Superior temporal gyrus (tissue), 1 donor: ENCODE measurements at regions not wholly inside any gene's neighbourhood (a gene's known extent, or its start where the extent isn't known, plus 50 kb on each side); places are given as distances from the start of the nearest gene placed in this dataset.

Experiments
- DNase-seq: peaks from one replicate; pipeline ENCODE4 v3.0.0-alpha.2; 2016; ENCODE audit errors: extremely low spot score

DNA sequence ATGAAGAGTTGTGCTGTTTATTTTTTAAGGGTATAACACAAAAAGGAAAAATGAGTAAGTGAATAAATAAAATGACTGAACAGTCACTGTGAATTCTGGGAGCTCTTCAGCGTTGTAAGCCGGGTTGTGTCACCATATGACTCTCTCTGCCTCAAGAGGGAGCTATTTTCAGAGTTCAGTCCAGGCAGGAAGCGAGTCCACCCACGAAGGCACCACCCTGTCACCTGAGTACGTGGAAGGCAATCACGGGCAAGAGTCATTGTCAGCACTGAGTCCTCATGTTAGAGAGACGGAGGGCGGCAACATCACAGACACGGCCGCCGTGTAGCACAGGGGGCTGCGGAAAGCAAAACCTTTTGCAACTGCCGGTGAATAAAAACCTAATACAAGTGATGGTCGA, 227.6 kb downstream of the UTP18 start:
- DNase-seq = no peak

DNA sequence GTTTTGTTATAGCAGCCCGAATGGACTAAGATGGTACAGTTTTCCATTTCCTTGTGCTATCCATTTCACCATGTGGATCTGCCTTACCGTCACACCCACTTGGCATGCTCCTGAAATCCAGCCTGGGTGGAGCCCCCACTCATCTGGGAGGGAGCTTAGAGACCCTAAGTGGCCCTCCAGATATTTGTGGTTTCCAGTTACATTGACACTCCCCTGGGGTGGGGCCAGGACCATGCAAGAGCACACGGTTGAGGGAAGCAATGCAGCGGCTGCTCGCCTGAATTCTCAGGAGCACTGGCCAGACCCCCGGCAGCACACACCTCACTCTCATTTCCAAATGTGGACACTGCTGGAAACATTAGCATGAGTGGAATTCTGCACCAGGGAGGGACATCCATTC, 231.1 kb downstream of the UTP18 start:
- DNase-seq = no peak

DNA sequence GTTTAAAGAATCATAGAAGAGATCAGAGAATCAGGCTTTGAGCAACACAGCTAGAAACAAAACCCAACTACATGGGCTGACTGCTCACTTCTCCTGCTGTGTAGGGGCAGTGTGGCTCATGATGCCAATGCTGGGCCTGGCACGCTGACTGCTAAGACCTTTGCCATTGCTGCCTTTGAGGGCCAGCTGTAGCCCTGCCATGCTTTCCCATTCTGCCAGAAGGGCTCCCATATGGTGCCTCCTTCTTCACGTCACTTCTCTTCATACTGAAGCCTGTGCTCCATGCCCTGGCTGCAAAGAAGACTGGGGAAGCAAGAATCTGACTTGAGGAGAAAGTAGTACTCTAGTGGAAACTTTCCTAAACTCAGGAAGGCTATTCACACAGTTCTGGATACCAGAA, 232.9 kb downstream of the UTP18 start:
- DNase-seq = no peak

DNA sequence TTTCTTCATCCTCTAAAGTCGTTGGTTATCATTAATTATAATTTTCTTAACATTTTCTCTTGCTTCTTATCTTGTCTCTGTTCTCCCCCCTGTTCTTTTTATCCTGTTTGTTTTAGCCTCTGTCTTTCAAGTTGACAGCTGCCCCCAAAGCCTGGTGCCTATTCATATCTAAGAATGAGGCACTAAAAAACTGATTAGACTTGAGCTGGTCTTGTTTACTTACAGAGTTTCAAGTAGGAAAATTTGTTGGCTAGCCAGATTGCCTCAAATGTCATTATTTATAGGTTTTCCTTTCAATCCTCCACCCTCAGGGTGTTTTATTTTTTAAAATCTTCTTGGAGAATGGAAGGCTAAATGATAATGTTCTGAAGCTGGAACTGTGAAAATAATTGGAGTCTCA, 236.0 kb downstream of the UTP18 start:
- no peak for DNase-seq

GRCh38 chr17:51499897-51500296, 239.6 kb downstream of the UTP18 start:
- no peak for DNase-seq

- DNase-seq = no peak
Measured at GRCh38 chr17:51500454-51500853, 240.1 kb downstream of the UTP18 start.

DNA sequence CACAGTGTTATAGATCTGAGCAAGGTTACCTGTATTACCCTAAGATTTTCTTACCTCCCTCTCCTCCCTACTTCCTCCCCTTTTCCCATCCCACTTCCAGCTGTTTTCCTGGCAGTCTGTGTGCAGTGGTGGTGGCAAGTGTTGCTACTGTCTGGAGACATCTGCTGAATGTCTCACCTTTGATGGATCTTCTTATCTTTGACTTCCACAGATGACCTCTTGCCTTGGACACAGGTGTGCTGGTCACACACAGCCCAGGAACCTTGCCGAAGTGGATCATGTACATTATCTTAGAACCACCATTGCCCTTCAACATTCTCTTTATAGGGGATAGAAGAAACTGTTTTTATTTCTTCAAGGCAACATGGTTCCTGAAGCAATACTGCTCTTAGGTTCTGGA, 245.1 kb downstream of the UTP18 start:
- DNase-seq = no peak

DNA sequence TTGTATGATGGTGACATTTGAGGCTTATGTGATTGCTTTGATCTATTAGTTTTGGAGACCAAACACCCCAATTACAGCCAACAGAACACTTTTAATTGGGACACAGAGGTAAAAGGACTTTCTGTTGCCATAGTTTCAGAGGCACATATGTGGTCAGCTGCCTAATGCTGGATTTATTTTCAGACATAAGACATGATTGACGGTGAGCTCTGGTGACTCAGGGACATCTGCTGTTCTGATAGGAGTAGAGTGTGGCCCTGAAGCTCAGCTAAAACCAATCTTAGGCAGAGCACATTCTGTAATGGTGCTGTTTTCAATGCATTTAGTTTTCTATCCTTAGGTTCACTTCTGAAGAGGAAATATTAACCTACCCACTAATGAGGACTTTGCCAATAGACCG, 247.1 kb downstream of the UTP18 start:
- DNase-seq = peak; percentile 37

- DNase-seq = peak; percentile 64
Measured at GRCh38 chr17:51508048-51508447, 247.7 kb downstream of the UTP18 start.

DNA sequence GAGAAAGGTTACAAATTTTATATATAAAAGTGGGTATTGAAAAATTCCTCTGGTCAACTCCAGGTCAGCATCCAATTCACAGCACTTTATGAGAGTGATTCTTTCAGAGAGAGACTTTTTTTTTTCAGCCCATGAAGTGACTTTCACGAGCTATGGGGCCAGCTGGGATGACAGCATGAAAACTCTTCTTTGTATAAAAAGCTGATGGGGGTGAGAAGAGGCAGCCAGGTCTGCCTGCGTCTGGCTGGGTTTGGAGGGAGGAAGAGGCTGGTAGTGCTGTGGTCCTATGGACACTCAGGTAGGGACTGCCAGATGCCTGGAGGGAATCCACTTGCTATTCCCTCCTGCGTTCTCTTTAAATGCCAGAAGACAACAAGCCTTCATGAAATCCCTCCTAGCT, 250.6 kb downstream of the UTP18 start:
- DNase-seq = peak; percentile 50

DNA sequence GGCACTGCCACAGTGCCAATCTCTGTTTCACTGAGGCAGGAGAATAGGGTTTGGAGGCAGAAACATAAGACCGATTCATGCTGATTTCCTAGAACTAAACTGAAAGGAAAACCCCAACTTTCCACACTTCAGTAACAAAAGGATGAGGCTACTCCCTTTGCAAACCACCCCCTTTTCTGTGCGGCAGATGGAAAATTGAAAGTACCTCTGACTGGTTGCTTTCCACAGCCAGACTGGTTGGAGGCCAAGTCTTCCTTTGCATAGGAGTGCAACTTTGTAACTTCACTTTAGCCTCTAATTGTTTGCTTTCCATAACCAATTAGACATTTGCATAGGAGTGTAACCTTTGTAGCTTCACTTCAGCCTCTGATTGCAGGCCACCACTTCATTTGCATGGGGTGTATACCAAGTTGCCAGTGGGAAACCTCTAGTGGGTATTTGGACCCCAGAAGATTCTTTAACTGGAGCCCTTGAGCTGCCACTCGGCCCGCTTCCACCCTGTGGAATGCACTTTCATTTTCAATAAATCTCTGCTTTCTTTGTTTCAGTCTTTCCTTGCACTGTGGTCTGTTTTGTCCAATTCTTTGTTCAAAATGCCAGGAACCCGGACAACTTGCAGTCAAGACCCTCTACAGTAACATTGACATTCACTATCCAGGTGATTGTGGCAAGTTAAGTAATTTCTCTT, 252.0 kb downstream of the UTP18 start:
- DNase-seq = no peak

- DNase-seq = peak; percentile 20
Measured at GRCh38 chr17:51516924-51517323, 256.6 kb downstream of the UTP18 start.

GRCh38 chr17:51524524-51524923, 264.2 kb downstream of the UTP18 start:
- DNase-seq = no peak

GRCh38 chr17:51526507-51526906, 266.2 kb downstream of the UTP18 start:
- DNase-seq = no peak

DNA sequence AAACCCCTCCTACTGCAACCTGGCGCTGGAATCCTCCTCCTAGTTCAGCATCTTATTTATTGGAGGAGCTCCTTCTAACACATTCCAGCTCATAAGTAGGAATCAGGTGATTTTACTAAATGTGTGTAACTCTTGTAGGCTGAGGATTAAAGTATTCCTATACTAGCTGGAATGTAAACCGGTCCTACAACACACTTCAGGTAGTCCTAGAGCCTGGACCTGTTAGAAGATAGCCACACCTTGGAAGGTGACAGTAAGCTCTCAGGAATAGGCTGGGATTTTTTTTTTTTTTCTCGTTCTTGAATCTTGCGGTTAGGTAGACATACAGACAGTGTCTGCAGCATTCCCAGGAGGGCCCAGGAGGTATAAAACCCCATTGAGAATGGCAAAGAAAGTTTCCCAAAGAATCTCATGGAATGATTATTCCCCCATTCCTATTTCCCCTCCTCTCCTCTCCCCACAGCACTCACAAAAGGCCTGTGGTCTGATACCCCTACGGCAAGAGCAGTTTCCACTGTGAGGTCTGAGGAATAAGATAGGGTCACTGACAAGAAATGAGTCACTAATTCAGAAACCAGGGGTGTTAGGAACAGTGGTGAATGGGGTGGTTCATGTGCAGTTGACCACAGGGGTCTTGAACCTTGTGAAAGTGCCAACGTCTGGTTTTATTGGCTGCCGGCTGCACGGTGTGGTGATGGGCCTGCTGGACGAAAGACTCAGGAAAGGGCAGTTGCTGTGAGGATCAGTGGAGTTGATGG, 267.1 kb downstream of the UTP18 start:
- DNase-seq = no peak

GRCh38 chr17:51528111-51528510, 267.8 kb downstream of the UTP18 start:
- DNase-seq = no peak

GRCh38 chr17:51533219-51533618, 272.9 kb downstream of the UTP18 start:
- no peak for DNase-seq

DNA sequence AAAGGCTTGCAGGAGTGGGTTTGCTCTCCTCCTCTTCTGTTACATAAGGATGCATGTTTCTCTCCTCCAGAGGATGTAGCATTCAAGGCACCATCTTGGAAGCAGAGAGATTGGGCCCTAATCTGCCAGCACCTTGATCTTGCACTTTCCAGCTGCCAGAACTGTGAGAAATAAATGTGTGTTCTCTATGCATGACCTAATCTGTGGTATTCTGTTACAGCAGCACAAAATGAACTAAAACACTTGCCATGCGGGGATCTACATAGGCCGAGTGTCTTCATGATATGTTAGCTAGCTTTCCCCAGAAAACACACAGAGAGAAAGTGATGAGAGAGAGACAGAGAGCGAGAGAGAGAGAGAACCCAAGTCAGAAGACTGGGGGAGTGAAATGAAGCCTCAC, 273.5 kb downstream of the UTP18 start:
- DNase-seq = no peak

DNA sequence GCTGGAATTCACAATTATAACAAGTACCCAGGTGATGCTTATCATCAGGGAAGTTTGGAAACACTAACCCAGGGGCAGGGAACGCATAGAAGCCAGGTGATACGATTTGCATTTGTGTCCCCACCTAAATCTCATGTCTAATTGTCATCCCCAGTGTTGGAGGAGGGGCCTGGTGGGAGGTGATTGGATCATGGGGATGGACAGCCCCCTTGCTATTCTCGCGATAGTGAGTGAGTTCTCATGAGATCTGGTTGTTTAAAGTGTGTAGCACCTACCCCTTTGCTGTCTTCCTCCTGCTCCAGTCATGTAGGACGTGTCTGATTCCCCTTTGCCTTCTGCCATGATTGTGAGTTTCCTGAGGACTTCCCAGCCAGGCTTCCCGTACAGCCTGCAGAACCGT, 276.3 kb downstream of the UTP18 start:
- DNase-seq = no peak

DNA sequence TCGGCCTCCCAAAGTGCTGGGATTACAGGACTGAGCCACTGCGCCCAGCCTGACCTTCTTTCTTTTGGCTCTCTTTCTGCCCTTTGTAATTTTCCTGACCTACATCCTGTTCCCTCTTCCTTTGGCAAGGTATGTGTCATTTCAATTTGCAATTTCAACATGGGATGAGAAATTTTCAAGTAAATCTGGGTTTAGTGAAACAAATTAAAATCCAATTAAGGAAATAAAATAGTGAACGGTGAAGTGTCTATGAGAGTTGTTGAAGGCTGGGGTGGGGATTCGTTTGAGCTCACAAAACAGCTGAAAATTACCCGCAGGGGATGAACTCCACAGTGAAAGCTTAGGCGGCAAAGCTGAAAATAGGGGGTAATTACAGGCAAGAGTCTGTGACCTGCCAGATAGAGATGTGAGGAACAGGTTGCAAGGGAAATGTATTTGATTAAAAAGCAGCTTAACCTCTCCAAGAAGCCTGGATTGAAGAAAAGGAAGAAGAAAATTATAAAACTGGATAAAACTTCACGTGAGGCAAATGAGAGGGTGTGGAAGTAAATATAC, 277.7 kb downstream of the UTP18 start:
- DNase-seq = no peak

DNA sequence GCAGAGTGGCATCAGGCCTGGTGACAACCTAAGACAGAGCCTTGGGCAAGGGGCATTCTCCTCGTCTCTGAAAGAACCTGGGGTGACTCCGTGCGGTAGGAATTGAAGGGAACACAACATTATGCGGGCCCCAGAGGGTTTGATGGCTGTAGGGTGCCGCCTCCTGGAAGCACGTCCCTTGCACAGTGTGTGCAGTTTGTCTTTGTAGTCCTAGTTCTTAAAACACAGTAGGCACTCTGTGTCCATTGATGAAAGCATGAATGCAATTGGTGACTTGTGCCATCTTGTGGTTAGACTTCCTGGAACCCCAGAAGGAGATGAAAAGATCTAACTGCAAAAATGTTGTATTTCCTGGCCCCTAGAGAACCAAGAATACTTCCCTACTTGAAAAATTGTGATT, 279.8 kb downstream of the UTP18 start:
- peak; percentile 80 for DNase-seq

DNA sequence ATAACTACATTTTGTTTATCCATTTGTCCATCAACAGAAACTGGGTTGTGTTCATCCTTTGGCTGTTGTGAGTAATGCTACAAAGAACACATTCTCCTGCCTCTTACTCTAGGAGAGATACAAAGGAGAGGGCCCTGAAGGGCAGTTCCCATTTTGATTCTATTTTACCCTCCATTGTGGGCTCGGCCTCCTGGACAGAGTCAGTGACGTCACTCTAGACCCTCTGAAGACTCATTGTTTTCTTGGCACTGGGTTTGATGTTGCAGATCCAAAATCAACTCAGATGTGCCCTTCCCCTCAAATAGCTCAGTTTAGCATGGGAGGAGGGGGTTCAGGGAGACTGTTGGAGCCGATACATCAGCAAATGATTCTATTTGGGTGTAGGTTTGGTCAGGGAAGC, 280.9 kb downstream of the UTP18 start:
- no peak for DNase-seq

DNA sequence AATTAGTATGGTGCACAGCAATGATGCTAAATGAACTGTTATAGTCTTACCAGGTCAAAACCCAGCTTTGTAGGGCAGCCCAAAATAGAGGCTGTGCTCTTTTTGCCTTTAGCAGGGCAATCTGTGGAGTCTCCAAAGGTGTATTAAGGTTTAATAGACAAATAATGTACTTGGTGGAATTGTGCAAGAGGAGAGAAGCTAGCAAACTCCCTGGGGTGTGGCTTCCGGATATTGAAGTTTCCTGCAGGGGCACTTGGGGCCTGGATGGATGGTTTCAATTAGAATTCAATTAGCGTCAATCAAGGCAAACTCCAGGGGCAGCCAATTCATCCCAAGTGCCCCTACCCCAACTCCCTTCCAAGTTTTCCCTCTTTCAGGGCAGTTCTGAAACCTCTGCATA, 285.8 kb downstream of the UTP18 start:
- no peak for DNase-seq
